Thyroid gland (tissue), 4 donors: ENCODE measurements at regions not wholly inside any gene's neighbourhood (a gene's known extent, or its start where the extent isn't known, plus 50 kb on each side); places are given as distances from the start of the nearest gene placed in this dataset.
"Not testable (repeated sequence)": the region's sequence is repeated elsewhere in the genome, so short reads cannot be mapped to it uniquely, and the experiment has no call there.

Experiments used
- DNase-seq, 2 donors: peaks; one replicate each; pipeline ENCODE4 v3.0.0-alpha.2; 2019
- H3K27ac ChIP-seq, 3 donors: fragments of 200-600 bp; sonication (generic); 1 replicate in 2 of 3; 2 replicates in 1 of 3; pipeline ENCODE4 v1.5.1; 2016 to 2019; ENCODE audit warnings: mild to moderate bottlenecking in 1 of 3, moderate library complexity in 1 of 3
- H3K27me3 ChIP-seq: fragments of 200-600 bp; sonication (generic); one replicate; pipeline ENCODE4 v1.5.1; 2019
- H3K36me3 ChIP-seq, 2 donors: fragments of 200-600 bp; sonication (generic); one replicate each; pipeline ENCODE4 v1.5.1; 2016 to 2019
- H3K4me1 ChIP-seq, 2 donors: fragments of 200-600 bp; sonication (generic); one replicate each; pipeline ENCODE4 v1.5.1; 2017 to 2019
- H3K4me3 ChIP-seq, 3 donors: fragments of 200-600 bp; sonication (generic); replicated peaks in 1 of 3; 1 replicate in 2 of 3; 2 replicates in 1 of 3; pipeline ENCODE4 v1.5.1; 2016; ENCODE audit warnings: mild to moderate bottlenecking in 1 of 3
- H3K9me3 ChIP-seq: fragments of 200-600 bp; sonication (generic); one replicate; pipeline ENCODE4 v1.5.1; 2017
- POLR2A ChIP-seq, 2 donors: fragments of 450-650 bp; IDR thresholded peaks; one replicate each; pipeline ENCODE4 v1.6.1; 2017; ENCODE audit warnings: antibody characterized with exemption in 2 of 2, mild to moderate bottlenecking in 2 of 2, moderate library complexity in 1 of 2
- WGBS, 2 donors: methylation state at CpG; one replicate each; pipeline ENCODE4 v1.1.5; 2017; 5-methylcytosine and 5-hydroxymethylcytosine counted together
- intact Hi-C: fragments of 100-400 bp; cut with DNase I; formaldehyde crosslinking; loops from one replicate; pipeline ENCODE4 v1.15.1; 2023
- TF ChIP-seq, protein P1 (sequence below), 6 experiments: fragments of 200-600 bp in 3 of 6; fragments of 450-650 bp in 3 of 6; sonication (generic) in 3 of 6; IDR thresholded peaks; one replicate each; pipeline ENCODE4 v1.5.1; 2016 to 2019; ENCODE audit warnings: antibody characterized with exemption in 6 of 6, mild to moderate bottlenecking in 2 of 6, inconsistent platforms in 1 of 6, moderate library complexity in 1 of 6

DNA sequence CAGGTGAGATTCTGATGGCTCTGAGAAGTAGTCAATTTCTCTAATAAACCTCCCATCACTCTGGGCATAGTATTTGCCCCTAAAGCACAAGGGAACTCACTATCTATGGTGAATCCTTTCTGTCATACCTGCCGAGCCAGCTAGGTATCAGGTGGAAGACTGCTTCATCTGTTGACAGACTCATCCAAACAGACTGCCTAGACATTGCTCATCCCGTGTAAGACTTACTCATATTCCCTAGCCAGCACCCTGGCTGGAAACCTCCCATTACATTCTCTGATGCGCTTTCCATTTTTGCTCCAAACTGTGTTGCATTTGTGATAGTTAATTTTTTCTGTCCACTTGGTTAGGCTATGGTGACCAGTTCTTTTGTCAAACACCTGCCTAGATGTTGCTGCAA is 595.9 kb downstream of the DNAH5 start:
- no peaks in the 10 kb centered on the region for H3K36me3 ChIP-seq
- DNase-seq: no peak
- no peaks in the 10 kb centered on the region for H3K4me1 ChIP-seq
- no peak overlapping the region for H3K27ac ChIP-seq
- H3K4me3 ChIP-seq: no peak overlapping the region
- H3K9me3 ChIP-seq: no peaks in the 10 kb centered on the region
- 73 to 86% methylated on average over 3 of the region's 3 CpGs for WGBS, 2 donors
- intact Hi-C loops: no loop called here
- TF ChIP-seq, protein P1, sequence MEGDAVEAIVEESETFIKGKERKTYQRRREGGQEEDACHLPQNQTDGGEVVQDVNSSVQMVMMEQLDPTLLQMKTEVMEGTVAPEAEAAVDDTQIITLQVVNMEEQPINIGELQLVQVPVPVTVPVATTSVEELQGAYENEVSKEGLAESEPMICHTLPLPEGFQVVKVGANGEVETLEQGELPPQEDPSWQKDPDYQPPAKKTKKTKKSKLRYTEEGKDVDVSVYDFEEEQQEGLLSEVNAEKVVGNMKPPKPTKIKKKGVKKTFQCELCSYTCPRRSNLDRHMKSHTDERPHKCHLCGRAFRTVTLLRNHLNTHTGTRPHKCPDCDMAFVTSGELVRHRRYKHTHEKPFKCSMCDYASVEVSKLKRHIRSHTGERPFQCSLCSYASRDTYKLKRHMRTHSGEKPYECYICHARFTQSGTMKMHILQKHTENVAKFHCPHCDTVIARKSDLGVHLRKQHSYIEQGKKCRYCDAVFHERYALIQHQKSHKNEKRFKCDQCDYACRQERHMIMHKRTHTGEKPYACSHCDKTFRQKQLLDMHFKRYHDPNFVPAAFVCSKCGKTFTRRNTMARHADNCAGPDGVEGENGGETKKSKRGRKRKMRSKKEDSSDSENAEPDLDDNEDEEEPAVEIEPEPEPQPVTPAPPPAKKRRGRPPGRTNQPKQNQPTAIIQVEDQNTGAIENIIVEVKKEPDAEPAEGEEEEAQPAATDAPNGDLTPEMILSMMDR (IDR thresholded peaks at IDR 0.05): no peak
- no peak for TF ChIP-seq POLR2A (IDR thresholded peaks at IDR 0.05)
- H3K27me3 ChIP-seq: no peaks in the 10 kb centered on the region

DNA sequence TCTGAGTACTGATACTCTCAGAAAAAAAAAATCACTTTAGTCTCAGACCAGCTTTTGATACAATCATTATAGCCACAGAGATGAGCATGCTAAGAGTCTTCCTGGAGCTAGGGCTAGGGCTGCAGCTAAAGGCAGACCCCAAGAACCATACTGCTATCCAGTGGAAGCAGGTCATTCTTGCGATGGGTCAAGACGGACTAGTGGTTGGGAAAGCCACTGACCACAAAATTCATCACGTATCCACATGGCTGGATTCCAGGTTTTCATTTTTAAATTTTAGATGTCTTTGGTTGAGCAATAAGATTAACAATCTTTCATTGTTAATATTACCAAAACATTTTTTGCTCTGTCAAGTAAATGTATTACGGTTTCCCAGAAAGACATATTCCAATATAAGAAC is 598.1 kb downstream of the DNAH5 start:
- 95 to 97% methylated on average over 4 of the region's 4 CpGs for WGBS, 2 donors
- no peaks in the 10 kb centered on the region for H3K4me1 ChIP-seq
- DNase-seq: no peak
- no peak overlapping the region for H3K27ac ChIP-seq
- H3K36me3 ChIP-seq: no peaks in the 10 kb centered on the region
- no peak overlapping the region for H3K4me3 ChIP-seq
- intact Hi-C loops: no loop called here
- TF ChIP-seq, protein P1 (IDR thresholded peaks at IDR 0.05): no peak
- no peak for TF ChIP-seq POLR2A (IDR thresholded peaks at IDR 0.05)
- H3K9me3 ChIP-seq: no peaks in the 10 kb centered on the region
- H3K27me3 ChIP-seq: no peaks in the 10 kb centered on the region

DNA sequence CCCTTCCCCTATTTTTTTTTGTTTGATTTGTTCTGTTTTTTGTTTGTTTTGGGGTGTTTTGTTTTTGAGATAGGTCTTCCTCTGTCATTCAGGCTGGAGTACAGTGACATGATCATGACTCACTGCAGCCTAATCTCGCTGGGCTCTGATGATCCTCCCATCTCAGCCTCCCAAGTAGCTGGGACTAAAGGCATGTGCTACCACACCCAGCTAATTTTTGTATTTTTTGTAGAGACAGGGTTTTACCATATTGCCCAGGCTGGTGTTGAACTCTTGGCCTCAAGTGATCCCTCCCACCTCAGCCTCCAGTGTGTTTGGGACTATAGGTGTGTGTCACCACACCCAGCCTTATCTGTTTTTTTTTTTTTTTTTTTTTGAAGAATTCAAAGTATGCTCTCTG is 605.4 kb downstream of the DNAH5 start:
- no peak for TF ChIP-seq POLR2A (IDR thresholded peaks at IDR 0.05)
- TF ChIP-seq, protein P1 (IDR thresholded peaks at IDR 0.05): no peak
- intact Hi-C loops: no loop called here
- no peaks in the 10 kb centered on the region for H3K9me3 ChIP-seq
- no peaks in the 10 kb centered on the region for H3K4me1 ChIP-seq
- DNase-seq: no peak
- no peaks in the 10 kb centered on the region for H3K36me3 ChIP-seq
- H3K27me3 ChIP-seq: no peaks in the 10 kb centered on the region
- WGBS, 2 donors: 27 to 36% methylated on average over 1 of the region's 1 CpG
- H3K4me3 ChIP-seq: no peak overlapping the region
- no peak overlapping the region for H3K27ac ChIP-seq

DNA sequence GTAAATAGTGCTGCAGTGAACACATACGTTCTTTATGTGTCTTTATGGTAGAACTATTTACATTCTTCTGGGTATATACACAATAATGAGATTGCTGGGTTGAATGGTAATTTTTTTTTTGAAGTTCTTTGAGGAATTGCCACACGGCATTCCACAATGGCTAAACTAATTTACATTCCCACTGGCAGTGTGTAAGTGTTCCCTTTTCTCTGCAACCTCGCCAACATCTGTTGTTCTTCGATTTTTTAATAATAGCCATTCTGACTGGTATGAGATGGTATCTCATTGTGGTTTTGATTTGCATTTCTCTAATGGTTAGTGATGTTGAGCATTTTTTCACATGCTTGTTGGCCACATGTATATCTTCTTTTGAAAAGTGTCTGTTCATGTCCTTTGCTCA is 609.5 kb downstream of the DNAH5 start:
- WGBS, 2 donors: 78 to 93% methylated on average over 4 of the region's 4 CpGs
- DNase-seq, H3K27ac ChIP-seq, H3K4me3 ChIP-seq, H3K27me3 ChIP-seq, H3K36me3 ChIP-seq, intact Hi-C loops, H3K9me3 ChIP-seq, H3K4me1 ChIP-seq: not testable (repeated sequence)

GRCh38 chr5:13331585-13331984 is 612.9 kb downstream of the DNAH5 start:
- WGBS, 2 donors: 87 to 98% methylated on average over 5 to 6 of the region's 6 CpGs
- intact Hi-C loops: no loop called here
- no peak for DNase-seq

More at GRCh38 chr5:13331585-13331984, 612.9 kb downstream of the DNAH5 start:
- Histone ChIP-seq H3K27ac (no peak overlapping the region), H3K36me3 (no peaks in the 10 kb centered on the region), H3K9me3 (no peaks in the 10 kb centered on the region), H3K4me1 (no peaks in the 10 kb centered on the region), H3K27me3 (no peaks in the 10 kb centered on the region), H3K4me3 (no peak overlapping the region)
- no peak for TF ChIP-seq POLR2A (IDR thresholded peaks at IDR 0.05)
- TF ChIP-seq, protein P1 (IDR thresholded peaks at IDR 0.05): no peak
